ENCODE measurements at regions not wholly inside any gene's neighbourhood (a gene's known extent, or its start where the extent isn't known, plus 50 kb on each side); places are given as distances from the start of the nearest gene placed in this dataset.

- TF ChIP-seq EZH2 (IDR thresholded peaks at IDR 0.05; ENCODE audit: borderline replicate concordance, low read depth, low read length, poor library complexity, severe bottlenecking) (no peak), CTCF (conservative IDR thresholded peaks at IDR 0.05; ENCODE audit: low read depth, low read length) (no peak)
- no peaks in the 10 kb centered on the region for H3K9me3 ChIP-seq (ENCODE audit: low read depth, low read length, poor library complexity, severe bottlenecking)
- intact Hi-C loops (cut with micrococcal nuclease; ENCODE audit: unreplicated experiment), result no loop called here
- POLR2A ChIA-PET (ENCODE audit: low non-redundant PET), result no interaction called here
- no peaks in the 10 kb centered on the region for H3K36me3 ChIP-seq (ENCODE audit: insufficient read depth, low read length, poor library complexity, severe bottlenecking)
- no peaks in the 10 kb centered on the region for H3K4me1 ChIP-seq (ENCODE audit: insufficient read depth, low read length, poor library complexity, severe bottlenecking)
- BruUV-seq (replicated peaks), result no TSS peak
- H3K27ac ChIP-seq (ENCODE audit: low read depth, low read length, poor library complexity, severe bottlenecking), result no peak overlapping the region
- no peak overlapping the region for H3K4me3 ChIP-seq (ENCODE audit: low read depth, low read length, poor library complexity, severe bottlenecking)
- CTCF ChIA-PET, result no interaction called here
- no peak for DNase-seq (ENCODE audit: low spot score)
- no peaks in the 10 kb centered on the region for H3K27me3 ChIP-seq (replicated peaks; ENCODE audit: insufficient read depth, low read depth, low read length, poor library complexity)
These were observed 87.4 kb upstream of the RHOBTB1 start for GRCh38 chr10:61031341-61031740.

DNA sequence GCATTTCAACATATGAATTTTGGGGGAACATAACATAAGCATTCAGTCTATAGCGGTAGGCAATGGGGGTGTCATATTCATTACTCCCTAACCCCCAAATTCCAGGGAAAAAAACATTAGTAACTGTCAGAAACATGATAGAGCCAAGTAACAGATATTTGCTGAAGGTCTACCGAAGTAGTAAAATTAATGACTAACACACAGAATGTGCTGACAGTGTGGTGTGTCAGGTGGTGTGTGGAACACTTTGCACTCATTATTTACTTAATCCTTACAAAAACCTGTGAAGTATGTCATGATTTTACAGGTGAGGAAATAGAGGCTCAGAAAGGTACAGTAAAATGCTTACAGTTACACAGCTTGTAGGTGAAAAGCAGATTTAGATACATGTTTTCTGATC, 85.4 kb upstream of the RHOBTB1 start:
- H3K27ac ChIP-seq (ENCODE audit: low read depth, low read length, poor library complexity, severe bottlenecking), result no peak overlapping the region
- BruUV-seq (replicated peaks), result no TSS peak
- intact Hi-C loops (cut with micrococcal nuclease; ENCODE audit: unreplicated experiment), result no loop called here

GRCh38 chr10:61028861-61029361, 84.9 kb upstream of the RHOBTB1 start:
- CTCF ChIA-PET, result no interaction called here
- Histone ChIP-seq H3K4me3 (ENCODE audit: low read depth, low read length, poor library complexity, severe bottlenecking) (no peak overlapping the region), H3K27ac (ENCODE audit: low read depth, low read length, poor library complexity, severe bottlenecking) (no peak overlapping the region), H3K4me1 (ENCODE audit: insufficient read depth, low read length, poor library complexity, severe bottlenecking) (no peaks in the 10 kb centered on the region), H3K27me3 (replicated peaks; ENCODE audit: insufficient read depth, low read depth, low read length, poor library complexity) (no peaks in the 10 kb centered on the region), H3K9me3 (ENCODE audit: low read depth, low read length, poor library complexity, severe bottlenecking) (no peaks in the 10 kb centered on the region), H3K36me3 (ENCODE audit: insufficient read depth, low read length, poor library complexity, severe bottlenecking) (no peaks in the 10 kb centered on the region)
- POLR2A ChIA-PET (ENCODE audit: low non-redundant PET), result no interaction called here
- no TSS peak for BruUV-seq (replicated peaks)
- DNase-seq (ENCODE audit: low spot score), result peak; percentile 64
- intact Hi-C loops (cut with micrococcal nuclease; ENCODE audit: unreplicated experiment), result no loop called here
- TF ChIP-seq CTCF (conservative IDR thresholded peaks at IDR 0.05; ENCODE audit: low read depth, low read length) (no peak), EZH2 (IDR thresholded peaks at IDR 0.05; ENCODE audit: borderline replicate concordance, low read depth, low read length, poor library complexity, severe bottlenecking) (no peak)

More for the DNA sequence above, 85.4 kb upstream of the RHOBTB1 start:
- no peak for DNase-seq (ENCODE audit: low spot score)
- no peak for TF ChIP-seq EZH2 (IDR thresholded peaks at IDR 0.05; ENCODE audit: borderline replicate concordance, low read depth, low read length, poor library complexity, severe bottlenecking)
- no peak for TF ChIP-seq CTCF (conservative IDR thresholded peaks at IDR 0.05; ENCODE audit: low read depth, low read length)
- no peak overlapping the region for H3K4me3 ChIP-seq (ENCODE audit: low read depth, low read length, poor library complexity, severe bottlenecking)
- no peaks in the 10 kb centered on the region for H3K9me3 ChIP-seq (ENCODE audit: low read depth, low read length, poor library complexity, severe bottlenecking)
- POLR2A ChIA-PET (ENCODE audit: low non-redundant PET), result no interaction called here
- CTCF ChIA-PET, result no interaction called here
- H3K27me3 ChIP-seq (replicated peaks; ENCODE audit: insufficient read depth, low read depth, low read length, poor library complexity), result no peaks in the 10 kb centered on the region
- H3K36me3 ChIP-seq (ENCODE audit: insufficient read depth, low read length, poor library complexity, severe bottlenecking), result no peaks in the 10 kb centered on the region
- no peaks in the 10 kb centered on the region for H3K4me1 ChIP-seq (ENCODE audit: insufficient read depth, low read length, poor library complexity, severe bottlenecking)
